ENCODE measurements at regions not wholly inside any gene's neighbourhood (a gene's known extent, or its start where the extent isn't known, plus 50 kb on each side); places are given as distances from the start of the nearest gene placed in this dataset.
"Not testable (repeated sequence)": the region's sequence is repeated elsewhere in the genome, so short reads cannot be mapped to it uniquely, and the experiment has no call there.

GRCh38 chr3:34444137-34444536 is 645.7 kb downstream of the PDCD6IP start:
- no peak for DNase-seq (ENCODE audit: low read depth in 2 of 3, low spot score in 1 of 3)

- DNase-seq (ENCODE audit: low read depth in 2 of 3, low spot score in 1 of 3), result no peak
Measured at GRCh38 chr3:34449305-34449704, 650.9 kb downstream of the PDCD6IP start.

- no peak for DNase-seq (ENCODE audit: low read depth in 2 of 3, low spot score in 1 of 3)
Measured at GRCh38 chr3:34463414-34463813, 665.0 kb downstream of the PDCD6IP start.

- DNase-seq (ENCODE audit: low read depth in 2 of 3, low spot score in 1 of 3), result no peak
Measured at GRCh38 chr3:34464646-34465045, 666.2 kb downstream of the PDCD6IP start.

GRCh38 chr3:34475851-34476250 is 677.4 kb downstream of the PDCD6IP start:
- DNase-seq (ENCODE audit: low read depth in 2 of 3, low spot score in 1 of 3), result no peak

GRCh38 chr3:34483311-34483887 is 685.0 kb downstream of the PDCD6IP start:
- DNase-seq (ENCODE audit: low read depth in 2 of 3, low spot score in 1 of 3), result no peak

GRCh38 chr3:34504366-34504765 is 705.9 kb downstream of the PDCD6IP start:
- DNase-seq (ENCODE audit: low read depth in 2 of 3, low spot score in 1 of 3), result no peak

GRCh38 chr3:34504775-34505174 is 706.3 kb downstream of the PDCD6IP start:
- DNase-seq (ENCODE audit: low read depth in 2 of 3, low spot score in 1 of 3), result no peak

- no peak for DNase-seq (ENCODE audit: low read depth in 2 of 3, low spot score in 1 of 3)
Measured at GRCh38 chr3:34508732-34509131, 710.3 kb downstream of the PDCD6IP start.

GRCh38 chr3:34511891-34512290 is 713.5 kb downstream of the PDCD6IP start:
- no peak for DNase-seq (ENCODE audit: low read depth in 2 of 3, low spot score in 1 of 3)

GRCh38 chr3:34519008-34519407 is 720.6 kb downstream of the PDCD6IP start:
- not testable (repeated sequence) for DNase-seq (ENCODE audit: low read depth in 2 of 3, low spot score in 1 of 3)

- DNase-seq (ENCODE audit: low read depth in 2 of 3, low spot score in 1 of 3), result no peak
Measured at GRCh38 chr3:34531156-34531555, 732.7 kb downstream of the PDCD6IP start.

- DNase-seq (ENCODE audit: low read depth in 2 of 3, low spot score in 1 of 3), result no peak
Measured at GRCh38 chr3:34533451-34533850, 735.0 kb downstream of the PDCD6IP start.

GRCh38 chr3:34534013-34534412 is 735.6 kb downstream of the PDCD6IP start:
- DNase-seq (ENCODE audit: low read depth in 2 of 3, low spot score in 1 of 3), result no peak

- no peak for DNase-seq (ENCODE audit: low read depth in 2 of 3, low spot score in 1 of 3)
Measured at GRCh38 chr3:34544136-34544535, 745.7 kb downstream of the PDCD6IP start.

GRCh38 chr3:34547297-34547920 is 749.0 kb downstream of the PDCD6IP start:
- DNase-seq (ENCODE audit: low read depth in 2 of 3, low spot score in 1 of 3), result no peak

- DNase-seq (ENCODE audit: low read depth in 2 of 3, low spot score in 1 of 3), result no peak
Measured at GRCh38 chr3:34567266-34567665, 768.8 kb downstream of the PDCD6IP start.

GRCh38 chr3:34568766-34569165 is 770.3 kb downstream of the PDCD6IP start:
- DNase-seq (ENCODE audit: low read depth in 2 of 3, low spot score in 1 of 3), result no peak

- no peak for DNase-seq (ENCODE audit: low read depth in 2 of 3, low spot score in 1 of 3)
Measured at GRCh38 chr3:34569437-34569836, 771.0 kb downstream of the PDCD6IP start.

GRCh38 chr3:34570916-34571705 is 772.7 kb downstream of the PDCD6IP start:
- no peak for DNase-seq (ENCODE audit: low read depth in 2 of 3, low spot score in 1 of 3)

GRCh38 chr3:34571714-34572113 is 773.3 kb downstream of the PDCD6IP start:
- DNase-seq (ENCODE audit: low read depth in 2 of 3, low spot score in 1 of 3), result no peak

GRCh38 chr3:34575776-34576175 is 777.3 kb downstream of the PDCD6IP start:
- no peak for DNase-seq (ENCODE audit: low read depth in 2 of 3, low spot score in 1 of 3)

All from stimulated activated CD4-positive, alpha-beta T cell treated with anti-CD3 and anti-CD28 coated beads, Interleukin-12 subunit alpha, Interleukin-12 subunit beta, amount 100 ng/mL, for 48 hours (primary cell).